ENCODE measurements at regions not wholly inside any gene's neighbourhood (a gene's known extent, or its start where the extent isn't known, plus 50 kb on each side); places are given as distances from the start of the nearest gene placed in this dataset.

DNA sequence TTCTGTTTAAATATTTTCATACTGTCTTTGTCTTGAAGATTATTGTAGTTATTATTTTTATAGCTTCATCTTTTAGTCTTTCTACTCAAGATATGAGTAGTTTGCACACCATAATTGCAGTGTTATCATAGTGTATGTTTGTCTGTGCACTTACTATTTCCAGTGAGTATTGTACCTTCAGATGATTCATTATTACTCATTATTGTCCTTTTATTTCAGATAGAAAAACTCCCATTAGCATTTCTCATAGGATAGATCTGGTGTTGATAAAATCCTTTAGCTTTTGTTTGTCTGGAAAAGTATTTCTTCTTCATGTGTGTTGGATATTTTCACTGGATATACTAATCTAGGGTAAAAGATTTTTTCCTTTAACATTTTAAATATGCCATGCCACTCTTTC is 646.2 kb upstream of the GRM3 start:
- TF ChIP-seq, protein P1, sequence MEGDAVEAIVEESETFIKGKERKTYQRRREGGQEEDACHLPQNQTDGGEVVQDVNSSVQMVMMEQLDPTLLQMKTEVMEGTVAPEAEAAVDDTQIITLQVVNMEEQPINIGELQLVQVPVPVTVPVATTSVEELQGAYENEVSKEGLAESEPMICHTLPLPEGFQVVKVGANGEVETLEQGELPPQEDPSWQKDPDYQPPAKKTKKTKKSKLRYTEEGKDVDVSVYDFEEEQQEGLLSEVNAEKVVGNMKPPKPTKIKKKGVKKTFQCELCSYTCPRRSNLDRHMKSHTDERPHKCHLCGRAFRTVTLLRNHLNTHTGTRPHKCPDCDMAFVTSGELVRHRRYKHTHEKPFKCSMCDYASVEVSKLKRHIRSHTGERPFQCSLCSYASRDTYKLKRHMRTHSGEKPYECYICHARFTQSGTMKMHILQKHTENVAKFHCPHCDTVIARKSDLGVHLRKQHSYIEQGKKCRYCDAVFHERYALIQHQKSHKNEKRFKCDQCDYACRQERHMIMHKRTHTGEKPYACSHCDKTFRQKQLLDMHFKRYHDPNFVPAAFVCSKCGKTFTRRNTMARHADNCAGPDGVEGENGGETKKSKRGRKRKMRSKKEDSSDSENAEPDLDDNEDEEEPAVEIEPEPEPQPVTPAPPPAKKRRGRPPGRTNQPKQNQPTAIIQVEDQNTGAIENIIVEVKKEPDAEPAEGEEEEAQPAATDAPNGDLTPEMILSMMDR (IDR thresholded peaks at IDR 0.05): no peak
- TF ChIP-seq POLR2A (IDR thresholded peaks at IDR 0.05): no peak
- no peak for TF ChIP-seq POLR2AphosphoS5 (IDR thresholded peaks at IDR 0.05)
